Right renal pelvis (tissue), 4 donors: ENCODE measurements at regions not wholly inside any gene's neighbourhood (a gene's known extent, or its start where the extent isn't known, plus 50 kb on each side); places are given as distances from the start of the nearest gene placed in this dataset.
"Not testable (repeated sequence)": the region's sequence is repeated elsewhere in the genome, so short reads cannot be mapped to it uniquely, and the experiment has no call there.

Source experiments
- DNase-seq, 4 donors: peaks; one replicate each; pipeline ENCODE4 v3.0.0-alpha.2; 2013; ENCODE audit warnings: low read depth in 4 of 4, low spot score in 3 of 4, missing footprints in 1 of 4

DNA sequence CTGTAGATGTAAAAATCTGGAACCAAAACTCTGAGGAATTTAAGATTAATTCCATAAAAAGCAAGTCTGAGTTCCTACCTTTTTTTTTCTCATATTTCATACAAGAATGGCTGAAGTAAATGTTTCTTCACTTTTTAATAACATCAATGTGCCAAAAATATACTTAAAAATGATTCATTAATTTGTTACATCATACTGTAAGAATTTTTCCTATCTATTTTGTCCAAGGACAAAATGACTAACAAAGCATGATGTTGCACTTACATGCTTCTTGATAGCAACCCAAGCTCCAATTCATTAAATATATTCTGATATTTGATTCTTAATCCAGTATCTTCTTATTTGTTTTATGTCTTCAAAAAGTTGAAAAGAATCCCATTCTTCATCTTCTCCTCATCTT lies 988.3 kb downstream of the TLE1 start:
- DNase-seq, result no peak

DNA sequence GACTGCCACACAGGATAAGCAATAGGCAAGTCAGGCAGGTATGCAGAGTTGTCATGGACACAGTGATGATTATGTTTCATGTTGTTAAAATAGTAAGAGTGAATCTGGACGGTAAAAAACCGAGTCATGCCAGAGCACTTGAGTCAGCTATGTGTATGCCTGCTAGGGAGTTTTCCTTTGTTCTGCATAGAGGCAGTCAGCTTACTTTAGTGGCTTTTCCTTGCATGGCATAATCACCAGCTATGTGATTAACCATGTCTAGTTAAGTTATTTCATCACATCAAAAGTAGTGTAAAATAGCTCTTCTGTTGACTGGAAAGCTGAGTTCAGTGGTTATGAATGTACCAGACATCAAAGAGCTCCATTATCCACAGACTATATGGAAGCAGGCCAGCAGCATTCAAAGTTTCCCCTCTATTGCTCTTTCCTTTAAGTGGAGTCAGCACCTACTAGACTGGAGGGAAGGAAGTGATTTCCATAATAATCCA lies 989.8 kb downstream of the TLE1 start:
- no peak for DNase-seq

DNA sequence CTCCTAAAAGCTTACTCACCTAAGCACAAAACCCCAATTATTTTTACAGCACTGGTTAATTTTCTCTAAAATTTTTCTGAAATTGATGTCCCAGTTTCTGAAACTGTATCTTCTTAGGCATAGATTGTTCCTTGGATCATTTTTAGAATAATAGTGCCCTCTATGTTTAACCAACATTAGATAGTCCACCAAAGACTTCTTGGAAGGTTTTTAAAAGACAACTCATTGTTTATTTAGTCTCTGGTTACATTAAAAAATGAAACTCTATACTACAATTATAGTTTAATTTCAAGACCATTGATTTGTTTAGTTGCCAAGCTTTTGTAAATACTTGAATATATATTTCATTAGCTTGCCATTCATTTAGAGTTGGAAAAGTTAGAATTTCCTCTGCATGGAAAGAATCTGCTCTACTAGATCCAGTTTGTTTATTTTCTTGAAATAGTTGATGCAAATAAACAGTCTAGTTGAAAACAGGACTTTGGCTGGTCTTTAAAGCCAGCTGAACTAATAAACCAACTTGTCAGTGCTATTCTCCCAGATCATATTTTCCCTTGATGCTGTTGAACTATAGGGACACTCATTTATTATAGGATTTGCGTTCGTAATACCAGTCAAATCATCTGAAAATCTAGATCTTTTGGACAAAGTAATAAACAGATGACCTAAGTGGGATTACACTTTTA lies 990.5 kb downstream of the TLE1 start:
- no peak for DNase-seq

DNA sequence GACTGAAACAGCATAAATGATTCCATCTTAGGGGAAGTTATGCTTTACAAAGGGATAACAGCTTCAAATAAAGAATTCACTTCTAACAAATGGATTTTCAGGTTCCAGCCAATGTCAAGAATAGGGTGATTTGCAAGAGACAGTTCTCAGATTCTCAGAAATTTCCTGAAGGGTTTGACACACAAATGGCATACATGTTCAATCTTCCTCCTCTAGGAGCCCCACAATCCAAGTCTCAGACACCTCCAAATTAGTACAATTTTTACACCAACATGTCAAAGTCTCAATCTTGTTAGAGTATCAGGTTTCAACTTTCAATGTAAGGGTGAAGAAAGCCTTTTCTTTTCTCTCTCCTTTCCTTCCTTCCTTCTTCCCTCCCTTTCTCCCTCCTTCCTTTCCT lies 996.6 kb downstream of the TLE1 start:
- DNase-seq, result no peak

DNA sequence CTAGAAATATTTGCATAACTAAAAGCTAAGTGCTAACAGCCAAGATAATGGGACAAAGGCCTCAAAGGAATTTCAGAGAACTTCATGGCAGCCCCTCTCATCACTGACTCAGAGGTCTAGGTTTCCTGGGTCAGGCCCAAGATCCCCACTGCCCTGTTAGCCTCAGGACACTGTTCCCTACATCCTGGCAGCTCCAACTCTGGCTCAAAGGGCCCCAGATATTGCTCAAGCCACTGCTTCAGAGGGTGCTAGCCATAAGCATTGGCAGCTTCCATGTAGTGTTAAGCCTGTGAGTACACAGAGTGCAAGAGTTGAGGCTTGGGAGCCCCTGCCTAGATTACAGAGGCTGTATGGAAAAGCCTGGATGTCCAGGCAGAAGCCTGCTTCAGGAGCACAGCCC lies 998.1 kb downstream of the TLE1 start:
- no peak for DNase-seq

DNA sequence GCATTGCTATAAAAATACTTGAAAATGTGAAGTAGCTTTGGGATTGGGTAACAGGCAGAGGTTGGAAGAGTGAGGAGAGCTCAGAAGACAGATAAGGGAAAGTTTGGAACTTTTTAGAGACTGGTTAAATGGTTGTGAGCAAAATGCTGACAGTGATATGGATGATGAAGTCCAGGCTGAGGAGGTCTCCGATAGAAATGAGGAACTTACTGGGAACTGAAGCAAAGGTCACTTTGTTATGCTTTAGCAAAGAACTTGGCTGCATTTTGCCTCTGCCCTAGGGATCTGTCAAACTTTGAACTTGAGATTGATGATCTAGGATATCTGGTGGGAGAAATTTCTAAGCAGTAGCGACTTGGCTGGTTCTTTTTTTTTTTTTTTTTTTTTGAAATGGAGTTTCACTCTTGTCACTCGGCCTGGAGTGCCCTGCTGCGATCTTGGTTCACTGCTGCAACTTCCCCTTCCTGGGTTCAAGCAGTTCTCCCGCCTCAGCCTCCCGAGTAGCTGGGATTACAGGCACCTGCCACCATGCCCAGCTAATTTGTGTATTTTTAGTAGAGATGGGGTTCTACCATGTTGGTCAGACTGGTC lies 998.9 kb downstream of the TLE1 start:
- no peak for DNase-seq

DNA sequence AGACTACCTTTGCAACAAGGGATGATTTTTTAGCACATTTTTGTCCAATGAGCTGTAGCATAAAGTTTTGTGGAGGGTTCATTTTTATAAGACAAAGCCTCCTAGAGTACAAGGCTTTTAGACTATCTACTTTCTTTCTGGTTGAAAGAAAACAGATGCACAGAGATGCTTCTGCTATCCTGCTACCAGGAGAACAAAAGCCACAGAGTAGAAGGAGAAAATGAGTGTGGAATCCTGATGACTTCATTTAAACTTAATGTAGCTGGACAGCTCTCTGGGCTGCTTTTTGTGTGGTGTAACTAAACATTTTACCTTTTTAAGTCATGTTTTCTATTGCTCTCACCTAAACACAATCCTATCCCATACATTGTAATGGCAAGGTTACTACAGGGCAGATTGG lies 1009.4 kb downstream of the TLE1 start:
- no peak for DNase-seq

DNA sequence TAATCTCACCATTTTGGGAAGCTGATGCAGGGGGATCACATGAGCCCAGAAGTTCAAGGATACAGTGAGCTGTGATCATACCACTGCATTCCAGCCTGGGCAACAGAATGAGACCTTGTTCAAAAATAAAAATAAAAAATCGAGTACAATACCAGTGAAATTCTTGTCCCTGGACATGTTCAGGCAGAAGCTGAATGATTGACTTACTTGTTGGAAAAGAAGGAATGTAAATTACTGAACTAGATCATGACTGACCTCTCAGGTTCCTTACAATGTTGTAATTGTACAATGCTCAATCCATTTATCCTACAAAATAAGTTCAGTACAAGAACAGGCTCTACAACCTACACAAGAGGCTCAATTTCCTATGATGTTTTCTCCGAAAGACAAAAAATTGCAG lies 1010.4 kb downstream of the TLE1 start:
- no peak for DNase-seq

DNA sequence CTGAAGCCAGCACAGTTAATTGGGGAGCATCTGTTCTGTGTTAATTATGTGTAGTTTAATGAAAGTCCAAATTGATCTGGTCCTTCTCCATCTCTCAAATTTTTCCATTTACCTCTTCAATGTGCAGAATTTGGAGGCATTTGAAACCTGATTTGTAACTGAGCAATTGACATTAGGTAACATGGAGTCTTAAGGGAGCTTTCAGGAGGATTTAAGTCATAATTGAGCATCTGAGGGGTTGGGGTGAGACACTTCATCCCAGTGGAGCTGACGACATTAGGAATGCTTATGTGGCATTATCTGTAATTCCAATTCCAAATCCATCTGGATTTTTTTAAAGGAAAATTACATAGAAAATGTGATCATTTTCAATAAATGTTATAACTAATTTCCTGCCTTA lies 1015.9 kb downstream of the TLE1 start:
- no peak for DNase-seq

DNA sequence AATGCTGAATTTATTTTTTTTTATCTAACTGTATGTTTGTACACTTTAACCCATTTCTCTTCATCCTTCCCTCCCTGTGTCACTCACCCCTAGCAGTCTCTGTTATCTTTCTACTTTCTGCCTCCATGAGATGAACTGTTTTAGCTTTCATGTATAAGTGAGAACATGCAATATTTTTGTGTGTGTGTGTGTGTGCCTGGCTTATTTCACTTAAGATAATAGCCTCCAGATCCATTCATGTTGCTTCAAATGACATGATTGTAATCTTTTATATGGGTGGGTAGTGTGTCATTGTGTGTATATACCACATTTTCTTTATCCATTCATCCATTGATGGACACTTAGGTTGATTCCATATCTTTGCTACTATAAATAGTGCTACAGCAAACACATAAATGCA lies 1023.9 kb downstream of the TLE1 start:
- no peak for DNase-seq

DNA sequence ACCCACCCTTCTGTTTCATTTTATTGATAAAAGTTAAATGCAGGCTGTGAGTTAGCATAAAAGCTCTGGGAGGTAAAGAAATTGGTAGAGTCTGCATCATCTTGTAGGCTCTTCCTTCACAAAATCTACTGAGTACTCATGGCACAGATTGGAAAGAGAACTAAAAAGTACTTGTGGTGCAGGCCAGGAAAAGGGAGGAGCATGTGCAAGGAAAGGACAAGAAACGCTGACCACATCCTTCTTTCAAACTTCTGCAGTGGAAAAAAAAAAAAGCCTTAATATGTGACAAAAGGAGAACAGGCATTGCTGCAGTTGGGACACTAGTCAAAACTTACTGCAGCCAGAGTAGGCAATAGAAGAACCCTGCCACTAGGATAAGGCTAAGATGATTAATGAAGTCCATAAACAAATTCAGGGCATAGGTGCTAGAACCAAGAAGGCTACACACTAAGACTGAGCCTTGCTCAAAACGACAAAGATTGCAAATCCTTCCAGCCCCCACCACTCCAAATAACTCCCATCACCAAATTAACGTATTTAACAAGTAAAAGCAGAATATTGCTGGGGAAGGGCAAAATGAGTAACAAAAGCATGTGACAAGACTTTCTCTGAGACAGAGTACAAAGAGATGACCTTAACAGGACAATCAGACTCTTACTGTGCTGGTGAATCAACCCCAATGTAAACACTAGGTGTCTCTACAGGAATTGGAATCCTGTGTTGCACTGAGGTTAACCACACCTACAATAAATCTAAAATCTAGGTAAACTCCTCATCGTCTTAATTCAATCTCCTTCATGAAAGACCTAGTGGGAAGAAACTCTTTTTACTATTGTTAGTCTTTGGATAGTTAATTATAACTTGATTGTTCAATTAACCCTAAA lies 1024.8 kb downstream of the TLE1 start:
- no peak for DNase-seq

DNA sequence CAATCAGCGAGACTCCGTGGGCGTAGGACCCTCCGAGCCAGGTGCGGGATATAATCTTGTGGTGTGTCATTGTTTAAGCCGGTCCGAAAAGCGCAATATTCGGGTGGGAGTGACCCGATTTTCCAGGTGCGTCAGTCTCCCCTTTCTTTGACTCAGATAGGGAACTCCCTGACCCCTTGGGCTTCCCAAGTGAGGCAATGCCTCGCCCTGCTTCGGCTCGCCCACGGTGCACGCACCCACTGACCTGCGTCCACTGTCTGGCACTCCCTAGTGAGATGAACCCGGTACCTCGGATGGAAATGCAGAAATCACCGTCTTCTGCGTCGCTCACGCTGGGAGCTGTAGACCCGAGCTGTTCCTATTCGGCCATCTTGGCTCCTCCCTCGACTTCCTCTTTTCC lies 1029.6 kb downstream of the TLE1 start:
- DNase-seq, result not testable (repeated sequence)

DNA sequence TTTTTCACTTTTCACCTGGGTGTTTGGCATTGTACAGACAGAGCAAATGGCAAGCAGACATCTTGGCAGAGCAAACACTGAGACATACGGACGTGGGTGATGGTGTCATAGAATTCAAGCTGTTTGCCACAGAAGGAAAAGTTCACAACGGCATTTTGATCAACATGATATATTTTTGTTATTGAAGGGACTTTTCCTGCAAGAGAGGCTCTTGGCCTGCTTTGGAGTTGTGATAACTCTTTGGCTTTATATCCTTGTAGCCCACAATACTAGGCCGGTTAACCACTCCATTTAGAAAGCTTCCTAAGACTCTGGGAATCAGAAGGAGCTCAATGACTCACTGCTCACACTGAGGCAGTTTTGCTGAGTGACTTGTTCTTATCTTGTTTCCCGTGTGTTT lies 1038.3 kb downstream of the TLE1 start:
- DNase-seq, result no peak

DNA sequence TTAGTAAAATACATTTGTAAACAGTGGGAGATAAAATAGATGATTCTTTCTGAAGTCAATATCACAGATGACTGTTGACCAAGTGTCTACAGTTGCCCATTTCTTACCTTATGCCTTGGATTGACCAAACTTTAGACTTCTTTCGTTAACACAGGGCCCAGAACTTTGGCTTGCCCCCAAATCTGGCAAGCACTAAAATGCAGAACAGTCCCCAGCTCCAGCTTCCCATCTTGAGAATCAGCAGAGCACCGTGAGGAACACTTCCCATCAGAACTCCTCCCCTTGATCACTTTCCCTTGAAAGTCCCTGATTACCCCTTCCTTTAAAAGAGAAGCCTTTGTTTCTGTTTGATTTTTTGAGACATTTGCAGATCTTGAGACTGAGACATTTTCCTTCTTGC lies 1039.9 kb downstream of the TLE1 start:
- no peak for DNase-seq

DNA sequence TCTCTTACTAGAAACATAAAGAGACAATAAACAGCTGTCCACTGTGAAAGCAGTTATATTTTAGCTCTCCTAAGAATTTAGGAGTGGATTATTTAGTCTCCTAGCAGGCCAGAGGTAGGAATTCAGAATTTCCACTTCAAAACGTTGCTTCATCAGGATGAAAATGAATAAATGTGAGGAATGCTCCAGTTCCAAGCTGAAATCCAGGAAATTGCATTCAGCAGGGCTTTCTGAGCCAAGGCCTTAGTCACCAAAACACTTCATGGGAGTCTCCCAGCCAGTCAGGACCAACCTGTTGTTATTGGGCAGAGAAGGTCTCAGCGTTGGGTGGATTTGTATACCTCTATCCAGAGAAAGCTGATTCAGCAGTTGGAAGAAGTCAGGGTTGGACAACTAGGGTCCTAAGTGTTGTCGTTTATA lies 1040.3 kb downstream of the TLE1 start:
- DNase-seq, result no peak

DNA sequence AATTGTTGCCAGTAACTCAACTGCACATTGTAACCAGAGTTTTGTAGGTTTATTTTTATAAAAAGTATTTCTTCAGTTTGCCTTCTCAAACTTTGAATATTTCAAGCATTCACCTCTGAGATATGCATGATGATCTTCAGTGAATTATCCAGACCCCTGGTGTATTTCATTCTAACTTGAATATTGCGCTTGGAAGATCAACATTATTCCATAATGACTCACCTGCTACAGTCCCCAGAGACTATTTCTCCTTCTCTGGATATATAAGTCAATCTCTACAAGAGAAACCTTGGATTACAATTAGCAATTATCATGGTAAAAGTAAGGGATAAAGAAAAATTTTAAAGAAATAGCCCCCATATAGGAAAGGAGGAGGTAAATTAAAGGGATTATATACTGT lies 1041.0 kb downstream of the TLE1 start:
- no peak for DNase-seq

DNA sequence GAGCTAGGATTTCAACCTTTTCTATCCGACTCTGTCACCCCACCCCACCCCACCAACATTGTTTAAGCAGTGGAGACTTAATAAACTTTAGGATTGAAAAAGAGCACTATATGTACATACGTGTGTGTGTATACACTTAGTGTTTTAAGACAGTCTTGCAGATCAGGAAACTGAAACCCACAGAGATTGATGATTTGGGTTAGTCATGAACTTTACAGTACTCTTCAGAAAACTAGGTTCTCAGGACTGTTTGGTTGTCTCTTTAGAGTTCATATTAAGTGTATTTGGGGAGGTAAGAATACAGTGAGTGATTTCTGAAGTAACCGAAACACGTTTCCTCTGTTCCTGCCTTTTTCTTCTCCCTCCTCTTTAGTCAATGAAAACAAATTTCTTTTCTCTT lies 1043.1 kb downstream of the TLE1 start:
- DNase-seq, result no peak

DNA sequence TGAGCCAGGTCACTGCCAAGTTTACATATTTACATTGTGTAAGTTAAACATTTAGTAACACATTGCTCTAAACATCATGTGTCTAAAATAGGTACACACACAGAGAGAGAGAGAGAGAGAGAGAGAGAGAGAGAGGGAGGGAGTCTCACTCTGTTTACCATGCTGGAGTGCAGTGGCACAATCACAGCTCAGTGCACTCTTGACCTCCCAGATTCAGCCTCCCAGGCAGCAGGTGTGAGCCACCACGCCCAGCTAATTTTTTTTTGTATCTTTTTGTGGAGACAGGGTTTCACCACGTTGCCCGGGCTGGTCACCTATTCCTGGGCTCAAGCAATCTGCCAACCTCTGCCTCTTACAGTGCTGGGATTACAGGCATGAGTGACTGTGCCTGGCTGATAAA lies 1045.3 kb downstream of the TLE1 start:
- no peak for DNase-seq

DNA sequence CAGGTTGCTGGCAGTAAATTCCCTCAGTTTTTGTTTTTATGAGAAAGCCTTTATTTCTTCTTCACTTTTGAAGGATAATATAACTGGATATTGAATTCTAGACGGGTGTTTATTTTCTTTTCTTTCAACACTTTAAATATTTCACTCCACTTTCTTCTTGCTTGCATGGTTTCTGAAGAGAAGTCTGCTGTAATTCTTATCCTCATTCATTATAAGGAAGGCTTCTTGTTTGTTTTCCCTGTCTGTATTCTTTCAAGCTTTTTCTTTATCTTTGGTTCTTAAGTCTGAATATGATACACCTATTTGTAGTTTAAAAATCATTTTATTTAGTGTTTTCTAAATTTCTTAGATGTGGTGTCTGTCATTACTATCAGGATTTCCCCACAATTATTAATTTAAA lies 1054.3 kb downstream of the TLE1 start:
- no peak for DNase-seq

DNA sequence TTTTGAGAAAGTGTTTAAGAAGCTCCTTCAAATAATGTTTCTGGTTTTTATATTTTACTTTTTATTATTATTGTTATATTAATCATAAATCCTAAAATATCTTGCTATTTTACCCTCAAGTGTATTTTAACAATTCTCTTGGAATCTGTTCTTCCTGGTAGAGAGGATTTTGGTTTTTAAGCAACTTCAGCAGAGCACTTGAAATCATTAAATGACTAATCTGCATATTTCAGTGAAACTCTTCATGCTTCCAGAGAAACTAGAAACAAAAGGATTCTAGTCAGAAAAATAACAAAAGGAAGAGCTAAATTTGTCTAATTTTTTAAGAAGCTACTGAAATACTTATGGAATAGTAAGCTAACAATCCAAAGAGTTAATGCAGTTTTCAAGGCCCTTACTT lies 1057.3 kb downstream of the TLE1 start:
- no peak for DNase-seq

DNA sequence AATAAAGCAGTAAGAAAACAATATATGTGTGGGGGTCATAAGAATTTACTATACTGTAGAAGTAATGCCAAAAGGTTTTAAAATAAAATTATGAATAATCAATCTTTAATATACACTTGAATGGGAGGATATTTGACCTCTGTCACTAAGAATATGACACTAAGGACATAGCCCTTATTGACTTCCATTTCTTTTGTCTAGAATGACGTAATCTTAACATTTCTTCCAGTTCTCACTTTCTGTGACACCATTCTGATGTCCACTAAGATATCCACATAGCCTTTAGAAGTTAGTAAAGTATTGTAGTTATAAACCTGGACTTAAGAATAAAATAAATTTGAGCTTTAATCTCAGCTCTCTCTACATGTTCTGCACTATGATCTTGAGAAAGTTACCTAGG lies 1050.7 kb downstream of the TLE4 start:
- no peak for DNase-seq

DNA sequence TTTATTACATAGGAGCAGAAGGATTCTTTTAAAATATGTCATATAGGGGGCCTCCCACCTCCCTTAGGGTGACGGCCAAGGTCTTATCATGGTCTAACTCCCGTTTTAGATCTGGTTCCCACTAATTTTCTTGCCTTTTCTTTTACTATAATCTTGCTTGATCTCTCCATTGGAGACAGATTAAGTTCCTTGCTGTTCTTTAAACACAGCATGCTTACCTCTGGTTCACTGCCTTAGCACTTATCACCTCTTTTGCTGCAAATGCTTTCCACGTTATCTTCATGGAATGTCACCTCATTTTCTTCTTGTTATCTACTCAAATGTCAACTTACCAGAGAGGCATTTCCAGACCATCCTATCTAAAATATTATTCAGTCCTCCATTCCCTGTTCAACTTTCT lies 1047.6 kb downstream of the TLE4 start:
- no peak for DNase-seq
